H9 (cell line): ENCODE measurements at regions not wholly inside any gene's neighbourhood (a gene's known extent, or its start where the extent isn't known, plus 50 kb on each side); places are given as distances from the start of the nearest gene placed in this dataset.
"Not testable (repeated sequence)": the region's sequence is repeated elsewhere in the genome, so short reads cannot be mapped to it uniquely, and the experiment has no call there.

Source experiments
- DNase-seq: peaks from one replicate; pipeline ENCODE4 v3.0.0-alpha.2; 2017
- H2AFZ ChIP-seq: one replicate; pipeline ENCODE4 v1.6.1; 2013; ENCODE audit warnings: mild to moderate bottlenecking, low read length, control low read depth, moderate library complexity
- H2AK5ac ChIP-seq: 2 replicates; pipeline ENCODE4 v1.6.1; 2013; ENCODE audit warnings: low read length, control low read depth, mixed read lengths; ENCODE audit not compliant: insufficient read length
- H2BK120ac ChIP-seq: one replicate; pipeline ENCODE4 v1.6.1; 2013; ENCODE audit warnings: low read depth, mild to moderate bottlenecking, low read length, control low read depth, inconsistent platforms; ENCODE audit not compliant: poor library complexity, severe bottlenecking
- H2BK12ac ChIP-seq: 2 replicates; pipeline ENCODE4 v1.6.1; 2013; ENCODE audit warnings: low read length, control low read depth, mixed read lengths, low read depth; ENCODE audit not compliant: insufficient read length
- H2BK15ac ChIP-seq: 2 replicates; pipeline ENCODE4 v1.6.1; 2013; ENCODE audit warnings: low read depth, low read length, control low read depth
- H2BK20ac ChIP-seq: one replicate; pipeline ENCODE4 v1.6.1; 2013; ENCODE audit warnings: low read depth, mild to moderate bottlenecking, low read length, control low read depth, inconsistent platforms; ENCODE audit not compliant: poor library complexity, severe bottlenecking
- H2BK5ac ChIP-seq: 2 replicates; pipeline ENCODE4 v1.6.1; 2013; ENCODE audit warnings: low read length, control low read depth, mixed read lengths; ENCODE audit not compliant: insufficient read length
- H3K14ac ChIP-seq: 2 replicates; pipeline ENCODE4 v1.6.1; 2013; ENCODE audit warnings: low read length, control low read depth; ENCODE audit not compliant: insufficient read depth
- H3K18ac ChIP-seq: 2 replicates; pipeline ENCODE4 v1.6.1; 2013; ENCODE audit warnings: low read depth, mild to moderate bottlenecking, mixed read lengths, low read length, control low read depth; ENCODE audit not compliant: insufficient read length
- H3K23ac ChIP-seq: 2 replicates; pipeline ENCODE4 v1.6.1; 2013; ENCODE audit warnings: low read length, control low read depth, mixed read lengths, low read depth; ENCODE audit not compliant: insufficient read length
- H3K23me2 ChIP-seq: 2 replicates; pipeline ENCODE4 v1.6.1; 2013; ENCODE audit warnings: low read depth, mild to moderate bottlenecking, mixed read lengths, low read length, control low read depth; ENCODE audit not compliant: insufficient read length, poor library complexity, severe bottlenecking
- H3K27ac ChIP-seq: 2 replicates; pipeline ENCODE4 v1.5.1; 2013; ENCODE audit warnings: low read length, control low read depth, mixed read lengths, low read depth; ENCODE audit not compliant: insufficient read length
- H3K27me3 ChIP-seq: 2 replicates; pipeline ENCODE4 v1.6.1; 2013; ENCODE audit warnings: low read length, control low read depth, inconsistent platforms; ENCODE audit not compliant: insufficient read depth
- H3K4ac ChIP-seq: 2 replicates; pipeline ENCODE4 v1.6.1; 2013; ENCODE audit warnings: low read depth, mild to moderate bottlenecking, control low read depth, inconsistent platforms, low read length, moderate library complexity
- H3K4me1 ChIP-seq: 2 replicates; pipeline ENCODE4 v1.6.1; 2013; ENCODE audit warnings: low read length, control low read depth, inconsistent platforms; ENCODE audit not compliant: insufficient read depth
- H3K4me2 ChIP-seq: 2 replicates; pipeline ENCODE4 v1.6.1; 2013; ENCODE audit warnings: low read length, control low read depth, mixed read lengths; ENCODE audit not compliant: insufficient read length, insufficient read depth
- H3K56ac ChIP-seq: 2 replicates; pipeline ENCODE4 v1.6.1; 2013; ENCODE audit warnings: low read depth, mild to moderate bottlenecking, mixed read lengths, low read length, control low read depth; ENCODE audit not compliant: insufficient read length
- H3K79me1 ChIP-seq: 2 replicates; pipeline ENCODE4 v1.6.1; 2013; ENCODE audit warnings: low read depth, mild to moderate bottlenecking, moderate library complexity, low read length, control low read depth, inconsistent platforms; ENCODE audit not compliant: insufficient read depth, poor library complexity, severe bottlenecking
- H3K79me2 ChIP-seq: 2 replicates; pipeline ENCODE4 v1.6.1; 2013; ENCODE audit warnings: low read length, control low read depth, inconsistent platforms; ENCODE audit not compliant: insufficient read depth
- H3K9ac ChIP-seq: 2 replicates; pipeline ENCODE4 v1.6.1; 2013; ENCODE audit warnings: low read length, control low read depth, mixed read lengths; ENCODE audit not compliant: insufficient read length; ENCODE audit errors: extremely low read depth
- H3K9me3 ChIP-seq: one replicate; pipeline ENCODE4 v1.6.1; 2013; ENCODE audit warnings: low read depth, low read length, inconsistent platforms; ENCODE audit not compliant: control insufficient read depth
- H3T11ph ChIP-seq: one replicate; pipeline ENCODE4 v1.6.1; 2013; ENCODE audit warnings: mild to moderate bottlenecking, low read length, control low read depth, inconsistent platforms
- H4K20me1 ChIP-seq: one replicate; pipeline ENCODE4 v1.6.1; 2013; ENCODE audit not compliant: control insufficient read depth, insufficient read length, insufficient read depth
- H4K5ac ChIP-seq: 2 replicates; pipeline ENCODE4 v1.6.1; 2013; ENCODE audit warnings: low read depth, mild to moderate bottlenecking, mixed read lengths, low read length, control low read depth; ENCODE audit not compliant: insufficient read length
- H4K8ac ChIP-seq: replicated peaks from 2 replicates; pipeline ENCODE4 v1.6.1; 2013; ENCODE audit warnings: low read length, control low read depth, mixed read lengths, low read depth; ENCODE audit not compliant: insufficient read length
- H4K91ac ChIP-seq: 2 replicates; pipeline ENCODE4 v1.6.1; 2013; ENCODE audit warnings: low read depth, mild to moderate bottlenecking, moderate library complexity, mixed read lengths, low read length, control low read depth; ENCODE audit not compliant: insufficient read length
- H3K27ac Mint-ChIP-seq, 3 experiments: 2 replicates in 2 of 3; 3 replicates in 1 of 3; pipeline ENCODE4 v1.8.0; 2020 to 2021; ENCODE audit warnings: mixed read lengths in 3 of 3, mild to moderate bottlenecking in 1 of 3, moderate library complexity in 1 of 3
- H3K27me3 Mint-ChIP-seq: 2 replicates; pipeline ENCODE4 v1.8.0; 2021; ENCODE audit warnings: low read depth, mild to moderate bottlenecking, moderate library complexity, mixed read lengths
- H3K36me3 Mint-ChIP-seq, 3 experiments: 2 replicates in 2 of 3; 3 replicates in 1 of 3; pipeline ENCODE4 v1.8.0; 2020 to 2021; ENCODE audit warnings: low read depth in 3 of 3, mixed read lengths in 3 of 3; ENCODE audit not compliant: insufficient read depth in 1 of 3
- H3K4me1 Mint-ChIP-seq, 2 experiments: 2 replicates each; pipeline ENCODE4 v1.8.0; 2020; ENCODE audit warnings: mixed read lengths in 2 of 2
- H3K4me3 Mint-ChIP-seq, 2 experiments: 2 replicates in 1 of 2; 3 replicates in 1 of 2; pipeline ENCODE4 v1.8.0; 2020 to 2021; ENCODE audit warnings: mild to moderate bottlenecking in 2 of 2, mixed read lengths in 2 of 2, moderate library complexity in 1 of 2
- H3K9me3 Mint-ChIP-seq, 2 experiments: 2 replicates in 1 of 2; 3 replicates in 1 of 2; pipeline ENCODE4 v1.8.0; 2020; ENCODE audit warnings: mild to moderate bottlenecking in 2 of 2, mixed read lengths in 2 of 2, moderate library complexity in 1 of 2
- CTCF ChIP-seq: fragments of 200-600 bp; sonication (generic); conservative IDR thresholded peaks from 3 replicates; pipeline ENCODE4 v1.8.0; 2021; ENCODE audit warnings: antibody characterized with exemption, mild to moderate bottlenecking
- WGBS: extraction: QIAGEN DNeasy Blood & Tissue Kit; methylation state at CpG from one replicate; pipeline ENCODE4 v1.1.7; 2013; ENCODE audit warnings: missing lambda C conversion rate, low lambda C conversion rate, mixed read lengths; ENCODE audit not compliant: insufficient read length; ENCODE audit errors: extremely low coverage; 5-methylcytosine and 5-hydroxymethylcytosine counted together

- DNase-seq, result no peak
- Histone ChIP-seq H3K79me2 (no peaks in the 10 kb centered on the region), H3K56ac (no peak overlapping the region), H2BK12ac (no peak overlapping the region), H2AK5ac (no peak overlapping the region), H4K20me1 (no peaks in the 10 kb centered on the region), H3K4me1 (no peaks in the 10 kb centered on the region), H3K4ac (no peak overlapping the region), H3K23me2 (no peaks in the 10 kb centered on the region), H3K9ac (no peak overlapping the region), H4K91ac (no peak overlapping the region), H3K4me2 (no peak overlapping the region), H2AFZ (no peak overlapping the region), H2BK20ac (no peak overlapping the region), H3K27ac (no peak overlapping the region), H3K23ac (no peak overlapping the region), H2BK5ac (no peak overlapping the region), H2BK15ac (no peak overlapping the region), H4K5ac (no peak overlapping the region), H2BK120ac (no peak overlapping the region), H3K79me1 (no peaks in the 10 kb centered on the region), H3K18ac (no peak overlapping the region), H3K14ac (no peak overlapping the region; the same call in 1 of the 2 replicates), H3K9me3 (no peaks in the 10 kb centered on the region), H3T11ph (no peak overlapping the region), H4K8ac (no peak overlapping the region), H3K27me3 (no peaks in the 10 kb centered on the region)
- H3K9me3 Mint-ChIP-seq, result no peaks in the 10 kb centered on the region
- 0 out of 7 replicates have a peak overlapping the region, but pooled peaks of 1 of the 3 experiments have one; percentile 9 for H3K27ac Mint-ChIP-seq
- H3K27me3 Mint-ChIP-seq, result no peaks in the 10 kb centered on the region
- H3K36me3 Mint-ChIP-seq, result no peaks in the 10 kb centered on the region
- TF ChIP-seq CTCF, result no peak
- H3K4me1 Mint-ChIP-seq, result peaks cover 0 to 9% of the 10 kb centered on the region in 2 experiments; a peak in 2 of 4 replicates
- no CpG with 5 or more reads among the region's 8 CpGs for WGBS
- no peak overlapping the region for H3K4me3 Mint-ChIP-seq
Observed at GRCh38 chr15:100733101-100733842, 130.9 kb downstream of the ASB7 start.

GRCh38 chr15:100733843-100734185 lies 131.4 kb downstream of the ASB7 start:
- H3K27ac ChIP-seq, H3K4me2 ChIP-seq, H3K4me3 Mint-ChIP-seq: not testable (repeated sequence)

More at GRCh38 chr15:100733843-100734185, 131.4 kb downstream of the ASB7 start:
- H3K14ac ChIP-seq, H3K79me2 ChIP-seq, DNase-seq, H2BK15ac ChIP-seq, H2AK5ac ChIP-seq, H3K27me3 ChIP-seq, H3K9me3 Mint-ChIP-seq, H2BK20ac ChIP-seq, H3K9ac ChIP-seq, H3K36me3 Mint-ChIP-seq, H2BK12ac ChIP-seq, H2AFZ ChIP-seq, H3K9me3 ChIP-seq, H4K91ac ChIP-seq, H4K5ac ChIP-seq, H3T11ph ChIP-seq, H3K4ac ChIP-seq, H3K56ac ChIP-seq, H2BK5ac ChIP-seq, H3K4me1 ChIP-seq, H3K18ac ChIP-seq, H3K23ac ChIP-seq, H4K8ac ChIP-seq, H3K23me2 ChIP-seq, H3K79me1 ChIP-seq, H2BK120ac ChIP-seq, H3K4me1 Mint-ChIP-seq, H3K27me3 Mint-ChIP-seq, H3K27ac Mint-ChIP-seq, H4K20me1 ChIP-seq: not testable (repeated sequence)
- WGBS, result no CpG with 5 or more reads among the region's 3 CpGs
